Type B pancreatic cell (in vitro differentiated cells): ENCODE measurements at regions not wholly inside any gene's neighbourhood (a gene's known extent, or its start where the extent isn't known, plus 50 kb on each side); places are given as distances from the start of the nearest gene placed in this dataset.

Experiments
- DNase-seq: peaks from one replicate; pipeline ENCODE4 v3.0.0; 2021; ENCODE audit warnings: mixed read lengths; ENCODE audit not compliant: unreplicated experiment; ENCODE audit errors: extremely low spot score
- H3K27ac Mint-ChIP-seq: 2 replicates; pipeline ENCODE4 v1.8.0; 2021; ENCODE audit warnings: mild to moderate bottlenecking, mixed read lengths
- H3K27me3 Mint-ChIP-seq: 2 replicates; pipeline ENCODE4 v1.8.0; 2021; ENCODE audit warnings: mixed read lengths
- H3K36me3 Mint-ChIP-seq: 2 replicates; pipeline ENCODE4 v1.8.0; 2021; ENCODE audit warnings: mixed read lengths
- H3K4me1 Mint-ChIP-seq: one replicate; pipeline ENCODE4 v1.8.0; 2021; ENCODE audit warnings: mixed read lengths; ENCODE audit not compliant: unreplicated experiment
- H3K4me3 Mint-ChIP-seq: 2 replicates; pipeline ENCODE4 v1.8.0; 2021; ENCODE audit warnings: mild to moderate bottlenecking, mixed read lengths
- H3K9me3 Mint-ChIP-seq: 2 replicates; pipeline ENCODE4 v1.8.0; 2021; ENCODE audit warnings: mixed read lengths
- CTCF ChIP-seq: fragments of 200-600 bp; sonication (generic); conservative IDR thresholded peaks from 2 replicates; pipeline ENCODE4 v1.5.0; 2021; ENCODE audit warnings: antibody characterized with exemption, mild to moderate bottlenecking

DNA sequence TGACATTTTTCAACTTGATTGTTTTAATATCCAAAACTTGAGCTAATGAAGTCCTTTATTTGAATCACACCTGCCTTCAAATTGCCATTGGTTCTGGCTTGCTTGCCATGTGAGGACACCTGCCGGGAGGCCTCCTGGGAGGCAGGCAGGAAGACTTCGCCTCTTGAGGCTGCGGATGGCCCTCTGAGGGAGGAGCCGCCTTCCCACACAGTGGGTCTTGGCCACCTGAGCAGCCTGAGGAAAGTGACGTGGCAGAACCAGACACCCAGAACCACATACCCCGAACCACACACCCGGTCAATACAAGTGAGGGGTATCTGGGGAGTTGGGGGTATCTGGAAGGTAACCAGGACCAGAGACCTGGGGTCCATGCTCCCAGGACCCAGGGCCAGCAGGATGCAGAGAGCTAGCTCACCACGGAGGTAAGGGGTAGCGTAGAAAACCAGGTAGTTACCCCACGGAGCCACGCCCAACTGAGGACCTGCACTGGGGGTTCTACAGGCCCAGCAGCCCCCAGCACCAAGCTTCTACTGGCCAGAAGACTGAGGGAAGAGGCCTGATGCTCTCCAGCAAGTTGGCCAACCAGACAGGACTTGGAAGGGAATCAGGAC lies 300.5 kb downstream of the TCERG1L start:
- H3K36me3 Mint-ChIP-seq = no peaks in the 10 kb centered on the region
- no peaks in the 10 kb centered on the region for H3K4me1 Mint-ChIP-seq
- H3K27ac Mint-ChIP-seq = no peak overlapping the region
- H3K27me3 Mint-ChIP-seq = peaks cover 29% of the 10 kb centered on the region
- H3K9me3 Mint-ChIP-seq = no peaks in the 10 kb centered on the region
- DNase-seq = no peak
- TF ChIP-seq CTCF = no peak
- no peak overlapping the region for H3K4me3 Mint-ChIP-seq

DNA sequence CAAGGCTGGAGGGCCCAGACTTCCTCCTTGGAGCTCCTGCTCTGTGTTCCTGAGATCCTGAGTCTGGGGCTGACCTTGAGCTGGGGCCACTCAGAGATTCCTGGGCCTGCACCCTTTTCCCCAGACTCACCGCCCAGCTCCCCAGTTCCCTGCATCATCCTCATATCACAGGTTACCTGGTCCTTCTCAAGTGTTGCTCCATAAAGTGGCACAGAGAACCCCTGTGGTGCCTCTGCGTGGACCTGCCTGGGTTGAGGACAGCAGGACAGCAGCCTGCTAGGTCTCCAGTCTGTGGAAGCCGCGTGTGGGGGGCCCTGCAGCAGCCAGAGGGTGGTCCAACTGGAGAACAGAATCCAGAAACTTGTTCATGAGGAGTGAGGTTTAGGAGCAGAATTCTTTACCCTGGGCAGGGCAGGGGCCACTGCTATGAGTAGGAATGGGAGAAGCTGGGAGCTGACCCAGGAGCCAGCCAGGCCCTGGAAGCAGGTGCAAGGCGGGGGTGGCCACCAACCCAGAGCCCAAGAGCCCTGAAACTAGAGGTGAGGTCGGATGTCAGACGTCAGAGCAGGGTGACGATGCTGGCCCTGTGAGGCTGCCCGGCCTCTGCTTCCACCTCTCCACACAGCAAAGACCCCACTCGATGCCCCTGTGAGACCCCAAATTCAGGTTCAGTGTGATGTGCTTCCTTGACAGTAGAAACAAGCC lies 299.4 kb downstream of the TCERG1L start:
- Mint-ChIP-seq H3K4me3 (no peak overlapping the region), H3K9me3 (no peaks in the 10 kb centered on the region), H3K4me1 (no peaks in the 10 kb centered on the region), H3K27me3 (peaks cover 33% of the 10 kb centered on the region), H3K36me3 (no peaks in the 10 kb centered on the region), H3K27ac (no peak overlapping the region)
- DNase-seq = no peak
- no peak for TF ChIP-seq CTCF

GRCh38 chr10:131012641-131012985 lies 298.9 kb downstream of the TCERG1L start:
- peaks cover 33% of the 10 kb centered on the region for H3K27me3 Mint-ChIP-seq
- H3K27ac Mint-ChIP-seq = no peak overlapping the region
- no peaks in the 10 kb centered on the region for H3K36me3 Mint-ChIP-seq
- H3K9me3 Mint-ChIP-seq = no peaks in the 10 kb centered on the region
- no peak overlapping the region for H3K4me3 Mint-ChIP-seq
- TF ChIP-seq CTCF = no peak
- H3K4me1 Mint-ChIP-seq = no peaks in the 10 kb centered on the region
- no peak for DNase-seq

- Mint-ChIP-seq H3K36me3 (no peaks in the 10 kb centered on the region), H3K9me3 (no peaks in the 10 kb centered on the region), H3K27me3 (peaks cover 40% of the 10 kb centered on the region), H3K4me1 (no peaks in the 10 kb centered on the region), H3K4me3 (no peak overlapping the region), H3K27ac (no peak overlapping the region)
- no peak for TF ChIP-seq CTCF
- DNase-seq = no peak
Measured at GRCh38 chr10:131013281-131013912, 298.1 kb downstream of the TCERG1L start.

GRCh38 chr10:131014271-131014670 lies 297.2 kb downstream of the TCERG1L start:
- DNase-seq = no peak
- no peak for TF ChIP-seq CTCF
- Mint-ChIP-seq H3K27ac (no peak overlapping the region), H3K27me3 (peaks cover 42% of the 10 kb centered on the region), H3K4me1 (no peaks in the 10 kb centered on the region), H3K4me3 (no peak overlapping the region), H3K9me3 (no peaks in the 10 kb centered on the region), H3K36me3 (no peaks in the 10 kb centered on the region)
